T-helper 2 cell treated with Interferon-gamma antibody and Interleukin-4, amounts not matched to agents 5 μg/mL and 100 μg/mL, for 36 hours (primary cell): ENCODE measurements at regions not wholly inside any gene's neighbourhood (a gene's known extent, or its start where the extent isn't known, plus 50 kb on each side); places are given as distances from the start of the nearest gene placed in this dataset.
"Not testable (repeated sequence)": the region's sequence is repeated elsewhere in the genome, so short reads cannot be mapped to it uniquely, and the experiment has no call there.

Source experiments
- DNase-seq: peaks from one replicate; pipeline ENCODE4 v3.0.0; 2021; ENCODE audit warnings: low spot score
- H3K27ac Mint-ChIP-seq: one replicate; pipeline ENCODE4 v1.8.0; 2021; ENCODE audit warnings: mild to moderate bottlenecking, mixed read lengths
- H3K27me3 Mint-ChIP-seq: one replicate; pipeline ENCODE4 v1.8.0; 2021; ENCODE audit warnings: low read depth, mixed read lengths
- H3K36me3 Mint-ChIP-seq: one replicate; pipeline ENCODE4 v1.8.0; 2021; ENCODE audit warnings: low read depth, mixed read lengths
- H3K4me1 Mint-ChIP-seq: one replicate; pipeline ENCODE4 v1.8.0; 2021; ENCODE audit warnings: low read depth, mixed read lengths
- H3K4me3 Mint-ChIP-seq: one replicate; pipeline ENCODE4 v1.8.0; 2022; ENCODE audit warnings: mild to moderate bottlenecking, moderate library complexity, mixed read lengths
- H3K9me3 Mint-ChIP-seq: one replicate; pipeline ENCODE4 v1.8.0; 2021; ENCODE audit warnings: mixed read lengths

DNA sequence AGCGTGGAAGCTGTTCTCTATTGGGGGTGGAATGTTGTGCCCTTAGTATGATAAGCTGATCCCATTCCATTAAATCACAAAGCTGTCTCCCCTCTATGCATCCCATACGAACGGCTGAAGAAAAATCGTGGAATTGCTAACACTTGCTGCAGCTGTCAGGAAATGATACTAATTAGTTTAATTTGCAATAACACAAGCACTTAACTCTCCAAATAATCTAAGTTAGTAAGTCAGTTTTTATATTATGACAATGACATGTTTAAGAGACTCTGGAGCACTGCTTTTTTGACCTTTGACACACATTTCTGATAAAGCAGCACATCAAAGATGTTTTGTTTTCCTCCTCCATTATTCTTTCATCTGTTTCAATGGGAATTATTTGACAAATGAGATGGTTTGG is 123.7 kb upstream of the SATB2 start:
- Mint-ChIP-seq H3K4me3 (no peak overlapping the region), H3K36me3 (no peaks in the 10 kb centered on the region), H3K9me3 (no peaks in the 10 kb centered on the region), H3K27ac (no peak overlapping the region), H3K27me3 (peaks cover 20% of the 10 kb centered on the region), H3K4me1 (no peaks in the 10 kb centered on the region)
- DNase-seq, result no peak

- H3K27ac Mint-ChIP-seq, result no peak overlapping the region
- no peak for DNase-seq
- H3K27me3 Mint-ChIP-seq, result peaks cover 3% of the 10 kb centered on the region
- H3K4me3 Mint-ChIP-seq, result no peak overlapping the region
- no peaks in the 10 kb centered on the region for H3K36me3 Mint-ChIP-seq
- H3K4me1 Mint-ChIP-seq, result no peaks in the 10 kb centered on the region
- no peaks in the 10 kb centered on the region for H3K9me3 Mint-ChIP-seq
These were observed 117.7 kb upstream of the SATB2 start for GRCh38 chr2:199575416-199575815.

GRCh38 chr2:199572571-199572970 is 114.8 kb upstream of the SATB2 start:
- H3K27me3 Mint-ChIP-seq, result no peaks in the 10 kb centered on the region

GRCh38 chr2:199570934-199571333 is 113.2 kb upstream of the SATB2 start:
- H3K9me3 Mint-ChIP-seq, result no peaks in the 10 kb centered on the region
- H3K27ac Mint-ChIP-seq, result no peak overlapping the region
- H3K4me3 Mint-ChIP-seq, result no peak overlapping the region

More at GRCh38 chr2:199572571-199572970, 114.8 kb upstream of the SATB2 start:
- no peak overlapping the region for H3K4me3 Mint-ChIP-seq
- no peak overlapping the region for H3K27ac Mint-ChIP-seq
- H3K4me1 Mint-ChIP-seq, result no peaks in the 10 kb centered on the region
- no peaks in the 10 kb centered on the region for H3K9me3 Mint-ChIP-seq
- H3K36me3 Mint-ChIP-seq, result no peaks in the 10 kb centered on the region
- no peak for DNase-seq

DNA sequence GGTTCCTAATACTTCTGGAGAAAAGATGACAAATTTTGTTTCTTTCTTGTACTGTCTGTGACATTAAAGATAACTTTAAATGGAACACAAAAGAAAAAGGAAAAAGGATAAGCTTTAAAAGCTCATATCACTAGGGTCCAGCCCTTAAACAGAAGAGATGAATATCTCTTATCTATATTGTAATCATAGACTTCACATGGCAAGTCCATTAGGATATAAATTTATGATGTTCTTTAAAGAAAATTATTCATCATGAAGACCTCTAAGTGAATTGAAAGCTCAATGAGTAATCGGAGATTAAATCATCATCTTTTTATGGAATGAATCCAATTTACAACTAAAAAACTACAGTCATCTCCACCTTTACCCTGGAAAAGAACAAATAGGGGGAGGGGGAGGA is 111.6 kb upstream of the SATB2 start:
- Mint-ChIP-seq H3K27me3 (no peaks in the 10 kb centered on the region), H3K27ac (no peak overlapping the region), H3K4me1 (no peaks in the 10 kb centered on the region), H3K4me3 (no peak overlapping the region), H3K9me3 (no peaks in the 10 kb centered on the region), H3K36me3 (no peaks in the 10 kb centered on the region)
- no peak for DNase-seq

More at GRCh38 chr2:199570934-199571333, 113.2 kb upstream of the SATB2 start:
- H3K36me3 Mint-ChIP-seq, result no peaks in the 10 kb centered on the region
- DNase-seq, result no peak
- H3K4me1 Mint-ChIP-seq, result no peaks in the 10 kb centered on the region
- no peaks in the 10 kb centered on the region for H3K27me3 Mint-ChIP-seq

GRCh38 chr2:199558156-199558555 is 100.4 kb upstream of the SATB2 start:
- Mint-ChIP-seq H3K27me3 (no peaks in the 10 kb centered on the region), H3K36me3 (no peaks in the 10 kb centered on the region), H3K27ac (no peak overlapping the region), H3K4me1 (no peaks in the 10 kb centered on the region), H3K9me3 (no peaks in the 10 kb centered on the region), H3K4me3 (no peak overlapping the region)
- no peak for DNase-seq

DNA sequence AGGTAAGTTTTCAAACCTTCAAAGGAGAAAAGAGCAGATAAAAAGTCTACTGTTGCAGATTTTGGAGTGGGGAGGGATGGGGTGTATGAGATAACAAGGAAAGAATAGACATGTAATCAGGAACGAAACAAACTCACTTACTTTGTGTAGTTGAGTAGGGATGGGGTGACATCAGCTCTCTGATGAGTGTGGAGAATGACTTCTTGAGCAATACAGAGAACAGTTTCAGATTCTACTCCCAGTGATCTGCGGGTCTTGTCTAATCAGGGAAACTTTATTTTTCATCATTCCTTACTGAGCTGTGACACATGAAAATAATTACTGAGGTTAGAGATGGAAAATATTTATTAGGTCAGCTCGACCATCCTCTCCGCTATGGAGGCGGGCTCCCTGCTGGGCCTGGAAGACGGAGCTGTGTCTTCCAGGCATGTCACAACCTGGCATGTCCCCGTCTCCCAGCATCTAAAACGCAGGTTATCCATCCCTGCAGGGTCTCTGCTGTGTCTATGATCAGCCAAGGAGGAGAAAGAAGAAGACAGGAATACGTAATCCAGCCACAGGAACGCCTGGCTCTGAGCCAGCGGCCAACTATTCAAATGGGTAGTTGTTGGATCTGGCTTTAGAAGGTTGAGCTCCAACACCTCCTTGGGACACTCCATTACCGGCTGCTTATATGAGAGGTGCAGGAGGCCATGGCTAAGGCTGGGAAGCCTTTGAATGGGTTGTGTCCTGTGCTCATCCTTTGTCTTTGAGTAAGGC is 99.0 kb upstream of the SATB2 start:
- Mint-ChIP-seq H3K4me1 (no peaks in the 10 kb centered on the region), H3K27me3 (no peaks in the 10 kb centered on the region), H3K4me3 (no peak overlapping the region), H3K9me3 (no peaks in the 10 kb centered on the region), H3K36me3 (no peaks in the 10 kb centered on the region), H3K27ac (no peak overlapping the region)
- DNase-seq, result no peak

- Mint-ChIP-seq H3K4me1 (no peaks in the 10 kb centered on the region), H3K9me3 (no peaks in the 10 kb centered on the region), H3K36me3 (no peaks in the 10 kb centered on the region), H3K27me3 (no peaks in the 10 kb centered on the region), H3K27ac (no peak overlapping the region), H3K4me3 (no peak overlapping the region)
- no peak for DNase-seq
These were observed 96.3 kb upstream of the SATB2 start for GRCh38 chr2:199554026-199554425.

GRCh38 chr2:199552141-199552540 is 94.4 kb upstream of the SATB2 start:
- Mint-ChIP-seq H3K9me3 (no peaks in the 10 kb centered on the region), H3K27me3 (no peaks in the 10 kb centered on the region), H3K36me3 (no peaks in the 10 kb centered on the region), H3K27ac (no peak overlapping the region), H3K4me1 (no peaks in the 10 kb centered on the region), H3K4me3 (no peak overlapping the region)
- DNase-seq, result no peak

DNA sequence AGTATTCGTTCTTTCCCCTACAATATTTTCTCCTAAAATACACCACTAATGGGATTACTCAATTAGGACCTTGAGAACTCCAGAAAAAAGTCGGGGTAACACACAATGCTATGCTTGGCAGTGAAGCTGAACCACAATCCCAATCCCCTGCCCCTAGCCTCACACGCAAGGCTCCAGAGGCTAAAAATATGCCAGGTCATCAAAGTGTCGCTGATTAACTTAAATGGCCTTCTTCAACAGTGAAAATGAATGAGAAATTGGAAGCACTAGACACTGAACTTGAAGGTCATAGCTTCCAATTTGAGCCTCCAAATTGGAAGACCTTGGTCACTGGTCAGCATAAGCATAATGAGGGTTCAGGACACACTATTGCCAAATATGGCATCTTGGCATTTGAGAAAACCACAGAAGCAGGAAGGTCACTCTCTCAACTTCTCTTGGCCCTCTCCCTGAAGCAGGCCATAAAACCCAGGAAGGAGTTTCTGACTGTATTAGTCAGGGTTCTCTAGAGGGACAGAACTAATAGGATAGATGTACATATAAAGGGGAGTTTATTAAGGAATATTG is 86.0 kb upstream of the SATB2 start:
- H3K27me3 Mint-ChIP-seq, result no peaks in the 10 kb centered on the region
- no peak for DNase-seq
- no peaks in the 10 kb centered on the region for H3K36me3 Mint-ChIP-seq
- H3K4me3 Mint-ChIP-seq, result no peak overlapping the region
- no peaks in the 10 kb centered on the region for H3K9me3 Mint-ChIP-seq
- H3K27ac Mint-ChIP-seq, result no peak overlapping the region
- no peaks in the 10 kb centered on the region for H3K4me1 Mint-ChIP-seq

- H3K9me3 Mint-ChIP-seq, result peaks cover 4% of the 10 kb centered on the region
- no peaks in the 10 kb centered on the region for H3K27me3 Mint-ChIP-seq
- H3K36me3 Mint-ChIP-seq, result no peaks in the 10 kb centered on the region
- H3K27ac Mint-ChIP-seq, result no peak overlapping the region
- no peak overlapping the region for H3K4me3 Mint-ChIP-seq
- no peaks in the 10 kb centered on the region for H3K4me1 Mint-ChIP-seq
- DNase-seq, result no peak
These were observed 77.9 kb upstream of the SATB2 start for GRCh38 chr2:199535445-199536177.

- H3K4me1 Mint-ChIP-seq, H3K27me3 Mint-ChIP-seq, H3K36me3 Mint-ChIP-seq, H3K4me3 Mint-ChIP-seq, DNase-seq, H3K27ac Mint-ChIP-seq, H3K9me3 Mint-ChIP-seq: not testable (repeated sequence)
These were observed 76.1 kb upstream of the SATB2 start for GRCh38 chr2:199533873-199534272.

GRCh38 chr2:199527071-199527470 is 69.3 kb upstream of the SATB2 start:
- DNase-seq, result no peak

More at GRCh38 chr2:199527071-199527470, 69.3 kb upstream of the SATB2 start:
- H3K4me1 Mint-ChIP-seq, result no peaks in the 10 kb centered on the region
- H3K27me3 Mint-ChIP-seq, result no peaks in the 10 kb centered on the region
- no peak overlapping the region for H3K4me3 Mint-ChIP-seq
- H3K27ac Mint-ChIP-seq, result no peak overlapping the region
- H3K9me3 Mint-ChIP-seq, result peaks cover 4% of the 10 kb centered on the region
- H3K36me3 Mint-ChIP-seq, result no peaks in the 10 kb centered on the region
